Breast epithelium (tissue), 3 donors: ENCODE measurements at regions not wholly inside any gene's neighbourhood (a gene's known extent, or its start where the extent isn't known, plus 50 kb on each side); places are given as distances from the start of the nearest gene placed in this dataset.

Source experiments
- CTCF ChIP-seq, 3 donors: fragments of 450-650 bp; IDR thresholded peaks; one replicate each; pipeline ENCODE4 v1.5.1; 2016 to 2017; ENCODE audit warnings: antibody characterized with exemption in 3 of 3, mild to moderate bottlenecking in 3 of 3, moderate library complexity in 3 of 3
- POLR2A ChIP-seq: fragments of 450-650 bp; IDR thresholded peaks from one replicate; pipeline ENCODE4 v1.6.1; 2016; ENCODE audit warnings: antibody characterized with exemption, mild to moderate bottlenecking, moderate library complexity
- POLR2AphosphoS5 ChIP-seq, 3 donors: sonication (generic); formaldehyde crosslinking; IDR thresholded peaks; one replicate each; pipeline ENCODE4 v1.6.1; 2017; ENCODE audit warnings: antibody characterized with exemption in 3 of 3

GRCh38 chr18:44175891-44176290 is 504.8 kb upstream of the SETBP1 start:
- TF ChIP-seq CTCF (IDR thresholded peaks at IDR 0.05) (no peak), POLR2A (no peak), POLR2AphosphoS5 (IDR thresholded peaks at IDR 0.05) (no peak)
